H9 (cell line): ENCODE measurements at regions not wholly inside any gene's neighbourhood (a gene's known extent, or its start where the extent isn't known, plus 50 kb on each side); places are given as distances from the start of the nearest gene placed in this dataset.

Experiments
- DNase-seq: peaks from one replicate; pipeline ENCODE4 v3.0.0-alpha.2; 2017
- H2AFZ ChIP-seq: one replicate; pipeline ENCODE4 v1.6.1; 2013; ENCODE audit warnings: mild to moderate bottlenecking, low read length, control low read depth, moderate library complexity
- H2AK5ac ChIP-seq: 2 replicates; pipeline ENCODE4 v1.6.1; 2013; ENCODE audit warnings: low read length, control low read depth, mixed read lengths; ENCODE audit not compliant: insufficient read length
- H2BK120ac ChIP-seq: one replicate; pipeline ENCODE4 v1.6.1; 2013; ENCODE audit warnings: low read depth, mild to moderate bottlenecking, low read length, control low read depth, inconsistent platforms; ENCODE audit not compliant: poor library complexity, severe bottlenecking
- H2BK12ac ChIP-seq: 2 replicates; pipeline ENCODE4 v1.6.1; 2013; ENCODE audit warnings: low read length, control low read depth, mixed read lengths, low read depth; ENCODE audit not compliant: insufficient read length
- H2BK15ac ChIP-seq: 2 replicates; pipeline ENCODE4 v1.6.1; 2013; ENCODE audit warnings: low read depth, low read length, control low read depth
- H2BK20ac ChIP-seq: one replicate; pipeline ENCODE4 v1.6.1; 2013; ENCODE audit warnings: low read depth, mild to moderate bottlenecking, low read length, control low read depth, inconsistent platforms; ENCODE audit not compliant: poor library complexity, severe bottlenecking
- H2BK5ac ChIP-seq: 2 replicates; pipeline ENCODE4 v1.6.1; 2013; ENCODE audit warnings: low read length, control low read depth, mixed read lengths; ENCODE audit not compliant: insufficient read length
- H3K14ac ChIP-seq: 2 replicates; pipeline ENCODE4 v1.6.1; 2013; ENCODE audit warnings: low read length, control low read depth; ENCODE audit not compliant: insufficient read depth
- H3K18ac ChIP-seq: 2 replicates; pipeline ENCODE4 v1.6.1; 2013; ENCODE audit warnings: low read depth, mild to moderate bottlenecking, mixed read lengths, low read length, control low read depth; ENCODE audit not compliant: insufficient read length
- H3K23ac ChIP-seq: 2 replicates; pipeline ENCODE4 v1.6.1; 2013; ENCODE audit warnings: low read length, control low read depth, mixed read lengths, low read depth; ENCODE audit not compliant: insufficient read length
- H3K23me2 ChIP-seq: 2 replicates; pipeline ENCODE4 v1.6.1; 2013; ENCODE audit warnings: low read depth, mild to moderate bottlenecking, mixed read lengths, low read length, control low read depth; ENCODE audit not compliant: insufficient read length, poor library complexity, severe bottlenecking
- H3K27ac ChIP-seq: 2 replicates; pipeline ENCODE4 v1.5.1; 2013; ENCODE audit warnings: low read length, control low read depth, mixed read lengths, low read depth; ENCODE audit not compliant: insufficient read length
- H3K27me3 ChIP-seq: 2 replicates; pipeline ENCODE4 v1.6.1; 2013; ENCODE audit warnings: low read length, control low read depth, inconsistent platforms; ENCODE audit not compliant: insufficient read depth
- H3K4ac ChIP-seq: 2 replicates; pipeline ENCODE4 v1.6.1; 2013; ENCODE audit warnings: low read depth, mild to moderate bottlenecking, control low read depth, inconsistent platforms, low read length, moderate library complexity
- H3K4me1 ChIP-seq: 2 replicates; pipeline ENCODE4 v1.6.1; 2013; ENCODE audit warnings: low read length, control low read depth, inconsistent platforms; ENCODE audit not compliant: insufficient read depth
- H3K4me2 ChIP-seq: 2 replicates; pipeline ENCODE4 v1.6.1; 2013; ENCODE audit warnings: low read length, control low read depth, mixed read lengths; ENCODE audit not compliant: insufficient read length, insufficient read depth
- H3K56ac ChIP-seq: 2 replicates; pipeline ENCODE4 v1.6.1; 2013; ENCODE audit warnings: low read depth, mild to moderate bottlenecking, mixed read lengths, low read length, control low read depth; ENCODE audit not compliant: insufficient read length
- H3K79me1 ChIP-seq: 2 replicates; pipeline ENCODE4 v1.6.1; 2013; ENCODE audit warnings: low read depth, mild to moderate bottlenecking, moderate library complexity, low read length, control low read depth, inconsistent platforms; ENCODE audit not compliant: insufficient read depth, poor library complexity, severe bottlenecking
- H3K79me2 ChIP-seq: 2 replicates; pipeline ENCODE4 v1.6.1; 2013; ENCODE audit warnings: low read length, control low read depth, inconsistent platforms; ENCODE audit not compliant: insufficient read depth
- H3K9ac ChIP-seq: 2 replicates; pipeline ENCODE4 v1.6.1; 2013; ENCODE audit warnings: low read length, control low read depth, mixed read lengths; ENCODE audit not compliant: insufficient read length; ENCODE audit errors: extremely low read depth
- H3K9me3 ChIP-seq: one replicate; pipeline ENCODE4 v1.6.1; 2013; ENCODE audit warnings: low read depth, low read length, inconsistent platforms; ENCODE audit not compliant: control insufficient read depth
- H3T11ph ChIP-seq: one replicate; pipeline ENCODE4 v1.6.1; 2013; ENCODE audit warnings: mild to moderate bottlenecking, low read length, control low read depth, inconsistent platforms
- H4K20me1 ChIP-seq: one replicate; pipeline ENCODE4 v1.6.1; 2013; ENCODE audit not compliant: control insufficient read depth, insufficient read length, insufficient read depth
- H4K5ac ChIP-seq: 2 replicates; pipeline ENCODE4 v1.6.1; 2013; ENCODE audit warnings: low read depth, mild to moderate bottlenecking, mixed read lengths, low read length, control low read depth; ENCODE audit not compliant: insufficient read length
- H4K8ac ChIP-seq: replicated peaks from 2 replicates; pipeline ENCODE4 v1.6.1; 2013; ENCODE audit warnings: low read length, control low read depth, mixed read lengths, low read depth; ENCODE audit not compliant: insufficient read length
- H4K91ac ChIP-seq: 2 replicates; pipeline ENCODE4 v1.6.1; 2013; ENCODE audit warnings: low read depth, mild to moderate bottlenecking, moderate library complexity, mixed read lengths, low read length, control low read depth; ENCODE audit not compliant: insufficient read length
- H3K27ac Mint-ChIP-seq, 3 experiments: 2 replicates in 2 of 3; 3 replicates in 1 of 3; pipeline ENCODE4 v1.8.0; 2020 to 2021; ENCODE audit warnings: mixed read lengths in 3 of 3, mild to moderate bottlenecking in 1 of 3, moderate library complexity in 1 of 3
- H3K27me3 Mint-ChIP-seq: 2 replicates; pipeline ENCODE4 v1.8.0; 2021; ENCODE audit warnings: low read depth, mild to moderate bottlenecking, moderate library complexity, mixed read lengths
- H3K36me3 Mint-ChIP-seq, 3 experiments: 2 replicates in 2 of 3; 3 replicates in 1 of 3; pipeline ENCODE4 v1.8.0; 2020 to 2021; ENCODE audit warnings: low read depth in 3 of 3, mixed read lengths in 3 of 3; ENCODE audit not compliant: insufficient read depth in 1 of 3
- H3K4me1 Mint-ChIP-seq, 2 experiments: 2 replicates each; pipeline ENCODE4 v1.8.0; 2020; ENCODE audit warnings: mixed read lengths in 2 of 2
- H3K4me3 Mint-ChIP-seq, 2 experiments: 2 replicates in 1 of 2; 3 replicates in 1 of 2; pipeline ENCODE4 v1.8.0; 2020 to 2021; ENCODE audit warnings: mild to moderate bottlenecking in 2 of 2, mixed read lengths in 2 of 2, moderate library complexity in 1 of 2
- H3K9me3 Mint-ChIP-seq, 2 experiments: 2 replicates in 1 of 2; 3 replicates in 1 of 2; pipeline ENCODE4 v1.8.0; 2020; ENCODE audit warnings: mild to moderate bottlenecking in 2 of 2, mixed read lengths in 2 of 2, moderate library complexity in 1 of 2
- CTCF ChIP-seq: fragments of 200-600 bp; sonication (generic); conservative IDR thresholded peaks from 3 replicates; pipeline ENCODE4 v1.8.0; 2021; ENCODE audit warnings: antibody characterized with exemption, mild to moderate bottlenecking
- WGBS: extraction: QIAGEN DNeasy Blood & Tissue Kit; methylation state at CpG from one replicate; pipeline ENCODE4 v1.1.7; 2013; ENCODE audit warnings: missing lambda C conversion rate, low lambda C conversion rate, mixed read lengths; ENCODE audit not compliant: insufficient read length; ENCODE audit errors: extremely low coverage; 5-methylcytosine and 5-hydroxymethylcytosine counted together

GRCh38 chr3:8094415-8094814, 407.2 kb upstream of the LMCD1 start:
- DNase-seq = no peak
- Mint-ChIP-seq H3K4me3 (no peak overlapping the region), H3K36me3 (peaks cover 0 to 5% (median 0%) of the 10 kb centered on the region in 3 experiments; a peak in 1 of 7 replicates), H3K9me3 (peaks cover 0 to 2% of the 10 kb centered on the region in 2 experiments; a peak in 3 of 5 replicates), H3K27ac (no peak overlapping the region), H3K4me1 (peaks cover 6 to 8% of the 10 kb centered on the region in 2 experiments), H3K27me3 (no peaks in the 10 kb centered on the region)
- Histone ChIP-seq H2AK5ac (no peak overlapping the region), H3K4me1 (no peaks in the 10 kb centered on the region; the same call in 1 of the 2 replicates), H3K27ac (no peak overlapping the region), H2BK20ac (peak overlapping the region; percentile 27), H4K20me1 (no peaks in the 10 kb centered on the region), H3K9ac (no peak overlapping the region), H3K18ac (no peak overlapping the region), H4K91ac (no peak overlapping the region), H2BK5ac (no peak overlapping the region), H3K56ac (no peak overlapping the region), H3T11ph (no peak overlapping the region), H4K5ac (no peak overlapping the region), H3K9me3 (no peaks in the 10 kb centered on the region), H3K23me2 (no peaks in the 10 kb centered on the region), H3K79me1 (no peaks in the 10 kb centered on the region), H2BK15ac (no peak overlapping the region), H4K8ac (no peak overlapping the region), H3K27me3 (no peaks in the 10 kb centered on the region), H2BK120ac (no peak overlapping the region), H3K14ac (no peak overlapping the region), H3K79me2 (no peaks in the 10 kb centered on the region), H2AFZ (no peak overlapping the region), H3K23ac (no peak overlapping the region), H3K4ac (no peak overlapping the region), H3K4me2 (no peak overlapping the region), H2BK12ac (no peak overlapping the region)
- no CpG with 5 or more reads among the region's 2 CpGs for WGBS
- TF ChIP-seq CTCF = no peak
